Uterus (tissue), 2 donors: ENCODE measurements at regions not wholly inside any gene's neighbourhood (a gene's known extent, or its start where the extent isn't known, plus 50 kb on each side); places are given as distances from the start of the nearest gene placed in this dataset.

Source experiments
- POLR2A ChIP-seq, 2 donors: fragments of 450-650 bp; IDR thresholded peaks; one replicate each; pipeline ENCODE4 v1.6.1; 2016; ENCODE audit warnings: antibody characterized with exemption in 2 of 2, mild to moderate bottlenecking in 1 of 2, moderate library complexity in 1 of 2
- TF ChIP-seq, protein P1 (sequence below), 4 experiments: fragments of 200-600 bp in 2 of 4; fragments of 450-650 bp in 2 of 4; sonication (generic) in 2 of 4; IDR thresholded peaks; one replicate each; pipeline ENCODE4 v1.5.1; 2016 to 2019; ENCODE audit warnings: antibody characterized with exemption in 4 of 4, mild to moderate bottlenecking in 2 of 4, moderate library complexity in 1 of 4

DNA sequence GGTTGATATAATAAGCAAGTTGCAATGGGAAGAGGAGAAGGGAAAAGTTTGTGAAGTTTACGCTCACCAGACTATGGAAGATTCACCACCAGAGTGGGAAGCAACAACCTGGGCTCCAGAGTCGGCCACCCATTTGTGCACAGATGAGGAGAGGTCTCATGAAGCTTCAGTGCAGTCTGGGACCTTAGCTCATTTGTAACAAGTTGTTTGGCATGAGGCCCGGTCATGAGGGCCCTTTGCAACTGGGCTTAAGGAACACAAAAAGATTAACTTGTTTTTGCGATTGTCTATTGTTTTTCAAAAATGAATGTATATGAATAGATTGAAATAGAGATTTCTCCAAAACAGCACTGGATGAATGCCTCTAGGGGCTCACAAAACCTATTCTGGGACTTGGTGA is 94.2 kb downstream of the ZNF737 start:
- no peak for TF ChIP-seq POLR2A (IDR thresholded peaks at IDR 0.05)
- TF ChIP-seq, protein P1, sequence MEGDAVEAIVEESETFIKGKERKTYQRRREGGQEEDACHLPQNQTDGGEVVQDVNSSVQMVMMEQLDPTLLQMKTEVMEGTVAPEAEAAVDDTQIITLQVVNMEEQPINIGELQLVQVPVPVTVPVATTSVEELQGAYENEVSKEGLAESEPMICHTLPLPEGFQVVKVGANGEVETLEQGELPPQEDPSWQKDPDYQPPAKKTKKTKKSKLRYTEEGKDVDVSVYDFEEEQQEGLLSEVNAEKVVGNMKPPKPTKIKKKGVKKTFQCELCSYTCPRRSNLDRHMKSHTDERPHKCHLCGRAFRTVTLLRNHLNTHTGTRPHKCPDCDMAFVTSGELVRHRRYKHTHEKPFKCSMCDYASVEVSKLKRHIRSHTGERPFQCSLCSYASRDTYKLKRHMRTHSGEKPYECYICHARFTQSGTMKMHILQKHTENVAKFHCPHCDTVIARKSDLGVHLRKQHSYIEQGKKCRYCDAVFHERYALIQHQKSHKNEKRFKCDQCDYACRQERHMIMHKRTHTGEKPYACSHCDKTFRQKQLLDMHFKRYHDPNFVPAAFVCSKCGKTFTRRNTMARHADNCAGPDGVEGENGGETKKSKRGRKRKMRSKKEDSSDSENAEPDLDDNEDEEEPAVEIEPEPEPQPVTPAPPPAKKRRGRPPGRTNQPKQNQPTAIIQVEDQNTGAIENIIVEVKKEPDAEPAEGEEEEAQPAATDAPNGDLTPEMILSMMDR (IDR thresholded peaks at IDR 0.05): no peak
